ENCODE measurements at regions not wholly inside any gene's neighbourhood (a gene's known extent, or its start where the extent isn't known, plus 50 kb on each side); places are given as distances from the start of the nearest gene placed in this dataset.

DNA sequence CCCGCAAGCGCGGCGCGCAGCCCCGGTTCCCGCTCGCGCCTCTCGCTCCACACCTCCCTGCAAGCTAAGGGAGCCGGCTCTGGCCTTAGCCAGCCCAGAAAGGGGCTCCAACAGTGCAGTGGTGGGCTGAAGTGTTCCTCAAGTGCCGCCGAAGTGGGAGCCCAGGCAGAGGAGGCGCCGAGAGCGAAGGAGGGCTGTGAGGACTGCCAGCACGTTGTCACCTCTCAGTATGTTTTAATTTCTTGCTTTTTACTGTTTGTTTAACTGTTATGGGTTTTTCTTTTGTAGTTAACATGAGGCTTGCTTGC is 1525.7 kb downstream of the SI start:
- no peaks in the 10 kb centered on the region for H3K4me1 ChIP-seq (replicated peaks in 1 of 2; ENCODE audit: control insufficient read depth in 2 of 2, insufficient read depth in 2 of 2, low read length in 2 of 2)
- H3K27me3 ChIP-seq (ENCODE audit: control insufficient read depth in 2 of 2, insufficient read depth in 2 of 2, low read length in 2 of 2) = no peaks in the 10 kb centered on the region
- BruUV-seq (replicated peaks) = no TSS peak
- no peak for TF ChIP-seq NFE2 (IDR thresholded peaks at IDR 0.05; ENCODE audit: low read depth)
- TF ChIP-seq POLR2G (IDR thresholded peaks at IDR 0.05; ENCODE audit: low read depth, low read length) = peak; percentile 61; the same call in 1 of the 2 replicates
- TF ChIP-seq RBFOX2 (IDR thresholded peaks at IDR 0.05; ENCODE audit: low read depth, low read length) = peak; percentile 47; the same call in 1 of the 2 replicates
- 0 out of 2 replicates have a peak, but pooled peaks have one; percentile 40 for TF ChIP-seq POLR2A (conservative IDR thresholded peaks at IDR 0.05)
- TF ChIP-seq ELF4 (CRISPR knock-in tag; IDR thresholded peaks at IDR 0.05) = no peak
- no peak for TF ChIP-seq C11orf30 (IDR thresholded peaks at IDR 0.05; ENCODE audit: low read depth)
- 0 out of 2 replicates have a peak, but pooled peaks have one; percentile 17 for TF ChIP-seq PHF8 (IDR thresholded peaks at IDR 0.05; ENCODE audit: borderline replicate concordance, low read length)
- H3K27ac ChIP-seq (ENCODE audit: extremely low read depth, low read depth, low read length) = peak overlapping the region; percentile 60; the same call in 2 of the 3 replicates
- H3K9me1 ChIP-seq (ENCODE audit: control insufficient read depth, insufficient read depth, low read length) = no peaks in the 10 kb centered on the region
- intact Hi-C loops (cut with micrococcal nuclease) = loop anchor here (1.0 kb wide), 1 partner anchor 53 kb away; no protein-coding TSS in a partner anchor
- H4K20me1 ChIP-seq (replicated peaks; ENCODE audit: control insufficient read depth, insufficient read depth, low read length) = no peaks in the 10 kb centered on the region
- ChIA-PET CTCF (ENCODE audit: low intra/inter-chr PET ratio) (no interaction called here), POLR2A (no interaction called here)
- FAIRE-seq (no peak), DNase-seq (ENCODE audit: extremely low read depth in 1 of 4, low spot score in 3 of 4) (peak in 1 of 4 experiments; percentile 36), ATAC-seq (peak; percentile 50)
- H3K4me2 ChIP-seq (ENCODE audit: insufficient read depth, low read length) = peak overlapping the region; percentile 33; the same call in 1 of the 2 replicates
- H3K9ac ChIP-seq (ENCODE audit: insufficient read depth in 1 of 2, low read depth in 2 of 2, low read length in 2 of 2) = peak overlapping the region; percentile 75 to 85
- H3K9me3 ChIP-seq (replicated peaks; ENCODE audit: control insufficient read depth, insufficient read depth, low read depth, low read length) = no peaks in the 10 kb centered on the region
- peak overlapping the region; percentile 62 for H2AFZ ChIP-seq (ENCODE audit: low read depth, low read length)
- H3K79me2 ChIP-seq (ENCODE audit: control insufficient read depth, insufficient read depth, low read length) = peaks cover 38% of the 10 kb centered on the region
- H3K36me3 ChIP-seq (ENCODE audit: control insufficient read depth, insufficient read depth, low read length) = no peaks in the 10 kb centered on the region; the same call in 2 of the 3 replicates
- peak overlapping the region; percentile 40 for H3K4me3 ChIP-seq
- 4% methylated on average over 7 of the region's 17 CpGs for WGBS (ENCODE audit: insufficient coverage, low coverage, missing lambda C conversion rate)
- in situ Hi-C loops (cut with MboI) = no loop called here
